Cardiac fibroblast (primary cell): ENCODE measurements at regions not wholly inside any gene's neighbourhood (a gene's known extent, or its start where the extent isn't known, plus 50 kb on each side); places are given as distances from the start of the nearest gene placed in this dataset.
A peak's percentile ranks its signal among the peaks of the same experiment; 100 is the strongest.

Experiments used
- DNase-seq, 2 donors: peaks; one replicate each; pipeline versions ENCODE4 v3.0.0 to v3.0.0-alpha.2; 2010; ENCODE audit warnings: low read depth in 2 of 2
- H3K4me3 ChIP-seq, 2 donors: replicated peaks in 1 of 2; 1 replicate in 1 of 2; 2 replicates in 1 of 2; pipeline ENCODE4 v1.5.1; 2011; ENCODE audit warnings: low read depth in 2 of 2, low read length in 2 of 2, mild to moderate bottlenecking in 2 of 2, moderate library complexity in 1 of 2
- TF ChIP-seq, protein P1 (sequence below): IDR thresholded peaks from one replicate; pipeline ENCODE4 v1.5.1; 2011; ENCODE audit warnings: low read depth, mild to moderate bottlenecking, low read length, inconsistent platforms

DNA sequence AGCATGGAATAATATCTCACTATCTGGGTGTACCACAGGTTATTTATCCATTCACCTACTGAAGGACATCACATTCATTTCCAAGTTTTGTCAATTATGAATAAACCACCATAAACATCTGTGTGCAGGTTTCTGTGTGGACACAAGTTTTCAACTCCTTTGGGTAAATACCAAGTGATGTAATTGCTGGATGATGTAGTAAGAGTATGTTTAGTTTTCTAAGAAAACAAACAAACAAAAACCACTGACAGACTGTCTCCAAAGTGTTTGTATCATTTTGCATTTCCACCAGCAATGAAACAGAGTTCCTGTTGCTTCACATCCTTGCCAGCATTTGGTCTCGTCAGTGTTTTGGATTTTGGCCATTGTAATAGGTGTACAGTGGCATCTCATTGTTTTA, 435.7 kb upstream of the PROX1 start:
- no peak overlapping the region for H3K4me3 ChIP-seq
- no peak for DNase-seq
- TF ChIP-seq, protein P1, sequence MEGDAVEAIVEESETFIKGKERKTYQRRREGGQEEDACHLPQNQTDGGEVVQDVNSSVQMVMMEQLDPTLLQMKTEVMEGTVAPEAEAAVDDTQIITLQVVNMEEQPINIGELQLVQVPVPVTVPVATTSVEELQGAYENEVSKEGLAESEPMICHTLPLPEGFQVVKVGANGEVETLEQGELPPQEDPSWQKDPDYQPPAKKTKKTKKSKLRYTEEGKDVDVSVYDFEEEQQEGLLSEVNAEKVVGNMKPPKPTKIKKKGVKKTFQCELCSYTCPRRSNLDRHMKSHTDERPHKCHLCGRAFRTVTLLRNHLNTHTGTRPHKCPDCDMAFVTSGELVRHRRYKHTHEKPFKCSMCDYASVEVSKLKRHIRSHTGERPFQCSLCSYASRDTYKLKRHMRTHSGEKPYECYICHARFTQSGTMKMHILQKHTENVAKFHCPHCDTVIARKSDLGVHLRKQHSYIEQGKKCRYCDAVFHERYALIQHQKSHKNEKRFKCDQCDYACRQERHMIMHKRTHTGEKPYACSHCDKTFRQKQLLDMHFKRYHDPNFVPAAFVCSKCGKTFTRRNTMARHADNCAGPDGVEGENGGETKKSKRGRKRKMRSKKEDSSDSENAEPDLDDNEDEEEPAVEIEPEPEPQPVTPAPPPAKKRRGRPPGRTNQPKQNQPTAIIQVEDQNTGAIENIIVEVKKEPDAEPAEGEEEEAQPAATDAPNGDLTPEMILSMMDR, result no peak

- TF ChIP-seq, protein P1, result no peak
- no peak overlapping the region for H3K4me3 ChIP-seq
- DNase-seq, result no peak
These were observed 427.5 kb upstream of the PROX1 start for GRCh38 chr1:213560226-213560625.

DNA sequence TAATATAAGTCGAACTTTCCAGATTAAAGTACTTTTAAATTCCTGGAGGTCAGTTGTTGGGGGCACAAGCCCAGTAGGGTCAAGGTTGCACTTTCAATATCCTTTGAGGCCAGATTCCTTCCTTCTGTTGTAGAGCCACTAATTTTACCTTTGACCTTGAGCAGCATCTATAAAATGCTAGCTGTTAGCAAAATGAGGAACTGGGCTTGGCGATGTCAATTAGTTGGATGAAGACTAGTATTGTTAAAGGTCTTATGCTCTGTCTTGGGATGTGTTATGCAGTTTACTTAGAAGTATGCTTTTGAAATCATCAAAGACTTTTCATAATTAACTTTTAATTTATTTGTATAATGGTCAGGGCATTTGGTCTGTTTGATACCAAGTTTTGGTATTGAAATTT, 425.9 kb upstream of the PROX1 start:
- DNase-seq, result no peak
- TF ChIP-seq, protein P1, result no peak
- H3K4me3 ChIP-seq, result no peak overlapping the region

DNA sequence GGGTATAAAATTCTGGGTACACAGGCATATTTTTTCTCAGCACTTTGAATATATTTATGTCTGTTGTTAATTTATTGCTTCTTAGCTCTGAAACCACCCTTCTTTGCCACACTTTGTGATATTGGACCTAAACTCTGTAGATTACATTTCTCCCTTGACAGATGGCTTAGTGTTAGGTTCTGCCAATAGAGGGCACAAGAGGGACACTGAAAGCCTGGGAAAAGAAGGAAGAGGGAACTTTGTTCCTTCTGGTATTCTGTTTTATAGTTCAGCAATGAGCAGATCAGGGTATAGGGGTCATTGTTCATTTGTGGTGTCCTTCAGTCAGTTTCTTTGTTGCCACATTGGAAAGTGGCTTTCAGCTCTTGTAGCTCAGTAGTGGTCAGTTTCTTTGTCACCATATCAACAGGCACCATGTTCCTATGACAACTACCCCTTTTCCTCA, 423.5 kb upstream of the PROX1 start:
- DNase-seq, result peak in 1 of 2 donors; percentile 7
- no peak overlapping the region for H3K4me3 ChIP-seq
- TF ChIP-seq, protein P1, result peak; percentile 26

- DNase-seq, result no peak
- H3K4me3 ChIP-seq, result no peak overlapping the region
- TF ChIP-seq, protein P1, result no peak
These were observed 418.6 kb upstream of the PROX1 start for GRCh38 chr1:213568929-213569815.

- no peak for DNase-seq
- TF ChIP-seq, protein P1, result no peak
- no peak overlapping the region for H3K4me3 ChIP-seq
These were observed 418.0 kb upstream of the PROX1 start for GRCh38 chr1:213569816-213570150.

GRCh38 chr1:213570487-213570886, 417.3 kb upstream of the PROX1 start:
- no peak for DNase-seq
- TF ChIP-seq, protein P1, result no peak
- H3K4me3 ChIP-seq, result no peak overlapping the region
